ENCODE measurements at regions not wholly inside any gene's neighbourhood (a gene's known extent, or its start where the extent isn't known, plus 50 kb on each side); places are given as distances from the start of the nearest gene placed in this dataset.

DNA sequence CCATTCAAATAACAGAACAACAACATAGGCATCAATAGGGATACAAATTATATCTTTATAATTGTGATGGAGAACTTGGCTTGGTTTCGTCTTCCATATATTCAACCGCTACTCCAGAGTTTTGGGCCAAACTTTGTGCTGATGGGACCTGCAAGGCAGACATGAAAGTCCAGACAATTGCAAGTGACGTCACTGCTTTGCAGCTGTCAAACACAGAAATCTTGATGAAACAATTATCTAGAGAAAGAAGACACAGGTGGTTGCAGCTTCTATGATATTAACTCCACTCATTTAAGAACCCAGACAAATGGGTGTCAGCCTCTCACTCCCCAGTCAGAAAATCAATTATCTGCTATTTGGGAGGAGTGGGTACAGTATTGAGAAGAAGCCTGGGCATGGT is 390.6 kb downstream of the NUF2 start:
- no peak overlapping the region for H3K14ac ChIP-seq (ENCODE audit: low read length)
- H2BK5ac ChIP-seq (ENCODE audit: low read depth, low read length, poor library complexity) = no peak overlapping the region
- no peak overlapping the region for H3K9ac ChIP-seq (ENCODE audit: low read length)
- no peaks in the 10 kb centered on the region for H3K36me3 ChIP-seq (ENCODE audit: control insufficient read depth in 1 of 2, insufficient read depth in 2 of 2, low read length in 2 of 2)
- H3K9me3 ChIP-seq (ENCODE audit: insufficient read depth, low read depth, low read length) = no peaks in the 10 kb centered on the region
- no peak overlapping the region for H3K4me3 ChIP-seq (ENCODE audit: low read depth, low read length)
- no peaks in the 10 kb centered on the region for H3K27me3 ChIP-seq (ENCODE audit: insufficient read depth, low read length)
- H3K79me1 ChIP-seq (ENCODE audit: low read length) = no peaks in the 10 kb centered on the region
- no peak overlapping the region for H4K8ac ChIP-seq (ENCODE audit: low read depth, low read length)
- H4K91ac ChIP-seq (ENCODE audit: low read depth, low read length) = no peak overlapping the region
- no peak overlapping the region for H3K23ac ChIP-seq (ENCODE audit: low read length)
- H2AFZ ChIP-seq (ENCODE audit: insufficient read depth, low read length, poor library complexity) = no peak overlapping the region
- no peak overlapping the region for H3K4me2 ChIP-seq (ENCODE audit: low read length)
- DNase-seq = no peak
- no peak overlapping the region for H3K18ac ChIP-seq (ENCODE audit: low read length)
- H2AK5ac ChIP-seq (ENCODE audit: low read length) = no peak overlapping the region
- no peak overlapping the region for H4K12ac ChIP-seq (ENCODE audit: low read depth, low read length)
- no peaks in the 10 kb centered on the region for H3K4me1 ChIP-seq (ENCODE audit: control insufficient read depth in 1 of 2, insufficient read depth in 2 of 2, low read length in 2 of 2)
- no peak overlapping the region for H2BK120ac ChIP-seq (ENCODE audit: insufficient read depth, low read length, poor library complexity)
- no peak overlapping the region for H2BK12ac ChIP-seq (ENCODE audit: low read length)
- no CpG with 5 or more reads among the region's 3 CpGs for WGBS (ENCODE audit: extremely low coverage, insufficient coverage, insufficient read length)
- H3K27ac ChIP-seq (ENCODE audit: low read depth, low read length) = no peak overlapping the region
- H3K4ac ChIP-seq (ENCODE audit: low read depth, low read length) = no peak overlapping the region
- no peaks in the 10 kb centered on the region for H3K79me2 ChIP-seq (ENCODE audit: control insufficient read depth, insufficient read depth, low read length, poor library complexity)

DNA sequence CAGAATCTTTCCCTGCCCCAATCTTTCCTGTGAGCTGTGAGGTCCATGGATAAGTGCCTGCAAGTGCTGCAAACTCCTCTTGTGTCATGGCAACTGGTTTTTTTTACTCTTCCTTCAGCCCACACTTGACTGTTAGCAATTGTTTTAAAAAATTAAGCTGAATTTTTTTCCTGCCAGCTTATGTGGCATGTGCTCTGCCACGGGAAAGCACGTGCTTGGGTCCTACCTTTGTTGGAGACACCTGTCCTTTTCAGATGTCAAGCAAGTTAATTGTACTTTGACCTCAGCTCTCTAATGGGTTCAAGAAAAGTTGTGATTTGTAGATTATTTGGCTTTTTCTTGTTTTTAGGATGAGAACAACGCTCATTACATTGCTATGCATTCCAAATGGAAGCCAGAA is 398.5 kb downstream of the NUF2 start:
- no peak overlapping the region for H3K4me2 ChIP-seq (ENCODE audit: low read length)
- no peaks in the 10 kb centered on the region for H3K4me1 ChIP-seq (ENCODE audit: control insufficient read depth in 1 of 2, insufficient read depth in 2 of 2, low read length in 2 of 2)
- no peak overlapping the region for H3K4ac ChIP-seq (ENCODE audit: low read depth, low read length)
- H4K12ac ChIP-seq (ENCODE audit: low read depth, low read length) = no peak overlapping the region
- H2BK5ac ChIP-seq (ENCODE audit: low read depth, low read length, poor library complexity) = no peak overlapping the region
- H2BK12ac ChIP-seq (ENCODE audit: low read length) = no peak overlapping the region
- H4K8ac ChIP-seq (ENCODE audit: low read depth, low read length) = no peak overlapping the region
- H3K27me3 ChIP-seq (ENCODE audit: insufficient read depth, low read length) = no peaks in the 10 kb centered on the region
- H3K23ac ChIP-seq (ENCODE audit: low read length) = no peak overlapping the region
- no peak overlapping the region for H4K91ac ChIP-seq (ENCODE audit: low read depth, low read length)
- no peaks in the 10 kb centered on the region for H3K9me3 ChIP-seq (ENCODE audit: insufficient read depth, low read depth, low read length)
- no peaks in the 10 kb centered on the region for H3K79me2 ChIP-seq (ENCODE audit: control insufficient read depth, insufficient read depth, low read length, poor library complexity)
- H3K9ac ChIP-seq (ENCODE audit: low read length) = no peak overlapping the region
- no peak overlapping the region for H3K14ac ChIP-seq (ENCODE audit: low read length)
- H3K79me1 ChIP-seq (ENCODE audit: low read length) = no peaks in the 10 kb centered on the region
- H3K4me3 ChIP-seq (ENCODE audit: low read depth, low read length) = no peak overlapping the region
- H3K18ac ChIP-seq (ENCODE audit: low read length) = no peak overlapping the region
- H2AFZ ChIP-seq (ENCODE audit: insufficient read depth, low read length, poor library complexity) = no peak overlapping the region
- WGBS (ENCODE audit: extremely low coverage, insufficient coverage, insufficient read length) = no CpG with 5 or more reads among the region's 3 CpGs
- H2AK5ac ChIP-seq (ENCODE audit: low read length) = no peak overlapping the region
- no peaks in the 10 kb centered on the region for H3K36me3 ChIP-seq (ENCODE audit: control insufficient read depth in 1 of 2, insufficient read depth in 2 of 2, low read length in 2 of 2)
- no peak overlapping the region for H2BK120ac ChIP-seq (ENCODE audit: insufficient read depth, low read length, poor library complexity)
- no peak overlapping the region for H3K27ac ChIP-seq (ENCODE audit: low read depth, low read length)
- DNase-seq = no peak

DNA sequence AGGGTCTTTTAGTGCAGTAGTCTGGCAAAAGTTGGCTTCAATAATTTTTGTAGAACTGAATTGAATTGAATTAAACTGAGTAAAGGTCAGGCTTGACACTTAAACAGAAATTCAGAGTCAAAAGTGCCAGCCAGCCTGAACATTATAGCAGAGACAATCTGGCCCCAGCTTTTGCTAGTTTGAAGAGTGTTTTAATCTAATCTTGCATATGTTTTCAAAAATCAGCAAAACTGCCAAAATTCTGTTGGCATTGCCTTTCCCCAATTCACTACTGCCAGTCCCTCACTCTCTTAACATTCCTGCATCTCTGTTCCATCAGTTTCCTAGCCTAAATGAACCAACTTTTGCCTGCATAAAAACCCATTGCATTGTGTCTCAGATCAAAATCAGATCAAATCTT is 403.8 kb downstream of the NUF2 start:
- Histone ChIP-seq H3K79me1 (ENCODE audit: low read length) (no peaks in the 10 kb centered on the region), H3K9ac (ENCODE audit: low read length) (no peak overlapping the region), H3K23ac (ENCODE audit: low read length) (no peak overlapping the region), H4K12ac (ENCODE audit: low read depth, low read length) (no peak overlapping the region), H3K79me2 (ENCODE audit: control insufficient read depth, insufficient read depth, low read length, poor library complexity) (no peaks in the 10 kb centered on the region), H2BK5ac (ENCODE audit: low read depth, low read length, poor library complexity) (no peak overlapping the region), H4K91ac (ENCODE audit: low read depth, low read length) (no peak overlapping the region), H2AFZ (ENCODE audit: insufficient read depth, low read length, poor library complexity) (no peak overlapping the region), H2BK12ac (ENCODE audit: low read length) (no peak overlapping the region), H3K27ac (ENCODE audit: low read depth, low read length) (no peak overlapping the region), H3K36me3 (ENCODE audit: control insufficient read depth in 1 of 2, insufficient read depth in 2 of 2, low read length in 2 of 2) (no peaks in the 10 kb centered on the region), H3K9me3 (ENCODE audit: insufficient read depth, low read depth, low read length) (no peaks in the 10 kb centered on the region), H2BK120ac (ENCODE audit: insufficient read depth, low read length, poor library complexity) (no peak overlapping the region), H2AK5ac (ENCODE audit: low read length) (no peak overlapping the region), H3K4ac (ENCODE audit: low read depth, low read length) (no peak overlapping the region), H3K14ac (ENCODE audit: low read length) (no peak overlapping the region), H3K4me2 (ENCODE audit: low read length) (no peak overlapping the region), H3K27me3 (ENCODE audit: insufficient read depth, low read length) (no peaks in the 10 kb centered on the region), H3K18ac (ENCODE audit: low read length) (no peak overlapping the region), H3K4me3 (ENCODE audit: low read depth, low read length) (no peak overlapping the region), H4K8ac (ENCODE audit: low read depth, low read length) (no peak overlapping the region), H3K4me1 (ENCODE audit: control insufficient read depth in 1 of 2, insufficient read depth in 2 of 2, low read length in 2 of 2) (no peaks in the 10 kb centered on the region)
- DNase-seq = no peak

DNA sequence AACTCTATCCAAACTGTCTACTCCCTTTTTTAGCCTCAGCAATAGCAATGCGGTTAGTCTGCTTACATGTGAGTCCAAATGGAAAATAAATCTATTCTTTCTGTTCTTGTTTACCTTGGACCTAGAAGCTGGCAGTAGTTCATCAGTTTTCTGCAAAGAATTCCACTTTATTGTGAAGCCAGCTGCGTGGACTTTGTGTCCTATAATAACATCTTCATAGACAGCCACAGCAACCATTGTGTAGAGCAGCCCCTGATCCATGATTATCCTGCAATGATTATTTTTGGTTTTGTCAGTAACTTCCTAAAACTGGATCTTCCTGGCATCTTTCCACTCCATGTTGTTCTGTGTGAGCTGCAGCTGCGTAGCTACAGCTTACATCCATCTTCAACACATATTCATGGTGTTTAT is 408.7 kb downstream of the NUF2 start:
- Histone ChIP-seq H3K79me2 (ENCODE audit: control insufficient read depth, insufficient read depth, low read length, poor library complexity) (no peaks in the 10 kb centered on the region), H2BK12ac (ENCODE audit: low read length) (no peak overlapping the region), H3K4me3 (ENCODE audit: low read depth, low read length) (no peak overlapping the region), H4K8ac (ENCODE audit: low read depth, low read length) (no peak overlapping the region), H3K4me2 (ENCODE audit: low read length) (no peak overlapping the region), H3K9me3 (ENCODE audit: insufficient read depth, low read depth, low read length) (no peaks in the 10 kb centered on the region), H3K14ac (ENCODE audit: low read length) (no peak overlapping the region), H3K4ac (ENCODE audit: low read depth, low read length) (no peak overlapping the region), H3K4me1 (ENCODE audit: control insufficient read depth in 1 of 2, insufficient read depth in 2 of 2, low read length in 2 of 2) (no peaks in the 10 kb centered on the region), H3K27me3 (ENCODE audit: insufficient read depth, low read length) (no peaks in the 10 kb centered on the region), H2AK5ac (ENCODE audit: low read length) (no peak overlapping the region), H3K18ac (ENCODE audit: low read length) (no peak overlapping the region), H4K91ac (ENCODE audit: low read depth, low read length) (no peak overlapping the region), H3K27ac (ENCODE audit: low read depth, low read length) (no peak overlapping the region), H3K79me1 (ENCODE audit: low read length) (no peaks in the 10 kb centered on the region), H2AFZ (ENCODE audit: insufficient read depth, low read length, poor library complexity) (no peak overlapping the region), H3K9ac (ENCODE audit: low read length) (no peak overlapping the region), H3K23ac (ENCODE audit: low read length) (no peak overlapping the region), H4K12ac (ENCODE audit: low read depth, low read length) (no peak overlapping the region), H3K36me3 (ENCODE audit: control insufficient read depth in 1 of 2, insufficient read depth in 2 of 2, low read length in 2 of 2) (no peaks in the 10 kb centered on the region), H2BK120ac (ENCODE audit: insufficient read depth, low read length, poor library complexity) (no peak overlapping the region), H2BK5ac (ENCODE audit: low read depth, low read length, poor library complexity) (no peak overlapping the region)
- WGBS (ENCODE audit: extremely low coverage, insufficient coverage, insufficient read length) = no CpG with 5 or more reads among the region's 3 CpGs
- DNase-seq = no peak

DNA sequence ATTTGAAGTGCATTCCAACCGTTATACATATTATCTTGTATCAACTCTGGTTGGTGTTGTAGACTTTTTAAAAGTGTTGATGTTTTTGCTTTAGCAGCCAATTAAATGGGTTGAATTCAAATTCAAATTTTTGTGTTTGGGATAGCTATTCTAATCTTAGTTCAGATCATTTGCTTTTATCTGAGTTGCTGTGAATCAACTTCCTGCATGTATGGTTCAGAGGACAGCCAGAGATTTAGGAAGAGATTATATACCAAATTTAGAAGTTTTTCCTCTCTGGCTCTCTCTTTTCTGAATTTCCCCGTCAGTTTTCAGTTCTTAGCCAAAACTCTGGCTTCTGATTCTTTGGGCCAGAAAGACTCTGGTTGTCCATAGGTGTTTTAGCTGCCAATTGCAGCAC is 415.5 kb downstream of the NUF2 start:
- H3K79me1 ChIP-seq (ENCODE audit: low read length) = no peaks in the 10 kb centered on the region
- H2BK12ac ChIP-seq (ENCODE audit: low read length) = no peak overlapping the region
- no peak overlapping the region for H4K91ac ChIP-seq (ENCODE audit: low read depth, low read length)
- H3K14ac ChIP-seq (ENCODE audit: low read length) = no peak overlapping the region
- no peaks in the 10 kb centered on the region for H3K9me3 ChIP-seq (ENCODE audit: insufficient read depth, low read depth, low read length)
- no peak overlapping the region for H4K12ac ChIP-seq (ENCODE audit: low read depth, low read length)
- H3K4me2 ChIP-seq (ENCODE audit: low read length) = no peak overlapping the region
- no peak overlapping the region for H2BK5ac ChIP-seq (ENCODE audit: low read depth, low read length, poor library complexity)
- no peak overlapping the region for H3K23ac ChIP-seq (ENCODE audit: low read length)
- no peak overlapping the region for H3K27ac ChIP-seq (ENCODE audit: low read depth, low read length)
- no peak overlapping the region for H3K18ac ChIP-seq (ENCODE audit: low read length)
- no peak overlapping the region for H4K8ac ChIP-seq (ENCODE audit: low read depth, low read length)
- no peaks in the 10 kb centered on the region for H3K79me2 ChIP-seq (ENCODE audit: control insufficient read depth, insufficient read depth, low read length, poor library complexity)
- H3K4me3 ChIP-seq (ENCODE audit: low read depth, low read length) = no peak overlapping the region
- H3K9ac ChIP-seq (ENCODE audit: low read length) = no peak overlapping the region
- H3K27me3 ChIP-seq (ENCODE audit: insufficient read depth, low read length) = no peaks in the 10 kb centered on the region
- no CpG with 5 or more reads among the region's 2 CpGs for WGBS (ENCODE audit: extremely low coverage, insufficient coverage, insufficient read length)
- H2BK120ac ChIP-seq (ENCODE audit: insufficient read depth, low read length, poor library complexity) = no peak overlapping the region
- no peak overlapping the region for H3K4ac ChIP-seq (ENCODE audit: low read depth, low read length)
- no peak overlapping the region for H2AK5ac ChIP-seq (ENCODE audit: low read length)
- no peak overlapping the region for H2AFZ ChIP-seq (ENCODE audit: insufficient read depth, low read length, poor library complexity)
- no peaks in the 10 kb centered on the region for H3K36me3 ChIP-seq (ENCODE audit: control insufficient read depth in 1 of 2, insufficient read depth in 2 of 2, low read length in 2 of 2)
- H3K4me1 ChIP-seq (ENCODE audit: control insufficient read depth in 1 of 2, insufficient read depth in 2 of 2, low read length in 2 of 2) = no peaks in the 10 kb centered on the region
- no peak for DNase-seq
